ENCODE measurements at regions not wholly inside any gene's neighbourhood (a gene's known extent, or its start where the extent isn't known, plus 50 kb on each side); places are given as distances from the start of the nearest gene placed in this dataset.

GRCh38 chr12:11946161-11946560 lies 124.6 kb upstream of the BCL2L14 start:
- DNase-seq (ENCODE audit: low read depth): no peak

GRCh38 chr12:11947213-11947612 lies 123.5 kb upstream of the BCL2L14 start:
- DNase-seq (ENCODE audit: low read depth): no peak

GRCh38 chr12:11949738-11950411 lies 120.9 kb upstream of the BCL2L14 start:
- DNase-seq (ENCODE audit: low read depth): no peak

- DNase-seq (ENCODE audit: low read depth): no peak
These were observed 119.5 kb upstream of the BCL2L14 start for GRCh38 chr12:11951209-11951608.

- DNase-seq (ENCODE audit: low read depth): no peak
These were observed 117.2 kb upstream of the BCL2L14 start for GRCh38 chr12:11953523-11953922.

- DNase-seq (ENCODE audit: low read depth): no peak
These were observed 116.6 kb upstream of the BCL2L14 start for GRCh38 chr12:11954181-11954580.

- DNase-seq (ENCODE audit: low read depth): peak; percentile 91
These were observed 112.3 kb upstream of the BCL2L14 start for GRCh38 chr12:11958221-11959091.

GRCh38 chr12:11959117-11959823 lies 111.5 kb upstream of the BCL2L14 start:
- DNase-seq (ENCODE audit: low read depth): no peak

- no peak for DNase-seq (ENCODE audit: low read depth)
These were observed 110.1 kb upstream of the BCL2L14 start for GRCh38 chr12:11960646-11961045.

- no peak for DNase-seq (ENCODE audit: low read depth)
These were observed 109.1 kb upstream of the BCL2L14 start for GRCh38 chr12:11961686-11962085.

GRCh38 chr12:11962860-11963259 lies 107.9 kb upstream of the BCL2L14 start:
- no peak for DNase-seq (ENCODE audit: low read depth)

- DNase-seq (ENCODE audit: low read depth): no peak
These were observed 106.8 kb upstream of the BCL2L14 start for GRCh38 chr12:11963841-11964471.

- no peak for DNase-seq (ENCODE audit: low read depth)
These were observed 105.4 kb upstream of the BCL2L14 start for GRCh38 chr12:11965258-11965910.

GRCh38 chr12:11967376-11968047 lies 103.2 kb upstream of the BCL2L14 start:
- DNase-seq (ENCODE audit: low read depth): no peak

- no peak for DNase-seq (ENCODE audit: low read depth)
These were observed 102.7 kb upstream of the BCL2L14 start for GRCh38 chr12:11968048-11968383.

- no peak for DNase-seq (ENCODE audit: low read depth)
These were observed 102.2 kb upstream of the BCL2L14 start for GRCh38 chr12:11968516-11968915.

GRCh38 chr12:11969437-11970154 lies 101.1 kb upstream of the BCL2L14 start:
- DNase-seq (ENCODE audit: low read depth): no peak

- DNase-seq (ENCODE audit: low read depth): no peak
These were observed 100.6 kb upstream of the BCL2L14 start for GRCh38 chr12:11970155-11970520.

- no peak for DNase-seq (ENCODE audit: low read depth)
These were observed 97.3 kb upstream of the BCL2L14 start for GRCh38 chr12:11973396-11973795.

GRCh38 chr12:11976005-11976404 lies 94.7 kb upstream of the BCL2L14 start:
- no peak for DNase-seq (ENCODE audit: low read depth)

All from non-pigmented ciliary epithelial cell (primary cell).